ENCODE measurements at regions not wholly inside any gene's neighbourhood (a gene's known extent, or its start where the extent isn't known, plus 50 kb on each side); places are given as distances from the start of the nearest gene placed in this dataset.

DNA sequence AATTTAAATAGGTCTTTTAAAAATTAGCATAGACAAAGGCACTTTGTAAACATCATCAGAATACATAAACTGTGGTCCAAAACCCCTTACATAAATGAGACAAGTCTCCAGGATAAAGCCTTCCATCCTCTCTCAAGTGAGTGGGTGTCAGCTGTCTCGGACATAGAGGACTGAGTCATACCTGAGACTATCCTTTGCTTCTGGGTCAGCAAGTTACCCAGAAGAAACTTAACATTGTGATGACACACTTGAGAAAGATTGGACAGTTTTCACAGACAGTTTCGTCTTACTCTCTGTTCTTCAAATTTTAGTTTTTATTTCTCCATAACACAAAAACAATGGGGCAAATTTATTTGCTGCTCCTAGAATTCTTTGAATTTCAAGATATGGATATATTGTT, 838.0 kb downstream of the DHX35 start:
- H3K23me2 ChIP-seq (ENCODE audit: low read depth, low read length) = no peaks in the 10 kb centered on the region
- no peaks in the 10 kb centered on the region for H3K79me1 ChIP-seq (ENCODE audit: low read depth, low read length)
- no peak overlapping the region for H2BK5ac ChIP-seq (ENCODE audit: low read depth, low read length)
- H2BK20ac ChIP-seq (ENCODE audit: low read length) = no peak overlapping the region
- H3K4ac ChIP-seq (replicated peaks; ENCODE audit: insufficient read length, low read depth, low read length) = no peak overlapping the region
- no peak for FAIRE-seq
- no peak overlapping the region for H3K4me2 ChIP-seq (ENCODE audit: insufficient read depth in 1 of 2, low read depth in 2 of 2, low read length in 2 of 2)
- no peaks in the 10 kb centered on the region for H3K36me3 ChIP-seq (ENCODE audit: control insufficient read depth in 2 of 4, insufficient read depth in 4 of 4, low read length in 3 of 4)
- no peak for DNase-seq (ENCODE audit: low read depth in 1 of 2, low spot score in 2 of 2)
- no peak overlapping the region for H3K9ac ChIP-seq (replicated peaks in 1 of 4; ENCODE audit: extremely low read depth in 1 of 4, low read depth in 3 of 4, low read length in 3 of 4)
- no peaks in the 10 kb centered on the region for H3K27me3 ChIP-seq (replicated peaks in 1 of 4; ENCODE audit: control insufficient read depth in 3 of 4, extremely low read depth in 1 of 4, insufficient read depth in 3 of 4, low read length in 3 of 4)
- ChIA-PET CTCF (ENCODE audit: partially characterized antibody) (no interaction called here), POLR2A (ENCODE audit: partially characterized antibody) (no interaction called here)
- 0 out of 4 replicates have a peak, but pooled peaks cover 0 to 7% of the 10 kb centered on the region in 2 experiments for H3K9me3 ChIP-seq (ENCODE audit: insufficient read depth in 2 of 2, low read depth in 1 of 2, low read length in 1 of 2)
- H4K20me1 ChIP-seq (replicated peaks in 1 of 2; ENCODE audit: control insufficient read depth in 1 of 2, insufficient read depth in 2 of 2, low read length in 2 of 2) = no peaks in the 10 kb centered on the region
- no peaks in the 10 kb centered on the region for H3K4me1 ChIP-seq (replicated peaks in 1 of 4; ENCODE audit: control insufficient read depth in 3 of 4, insufficient read depth in 4 of 4, low read length in 3 of 4)
- no peak overlapping the region for H4K8ac ChIP-seq (ENCODE audit: extremely low read depth, insufficient read depth, low read length)
- no peak overlapping the region for H2AK5ac ChIP-seq (ENCODE audit: low read depth, low read length)
- H4K5ac ChIP-seq (ENCODE audit: insufficient read length, low read depth, low read length) = no peak overlapping the region
- no peak overlapping the region for H2BK120ac ChIP-seq (replicated peaks; ENCODE audit: low read depth, low read length)
- no peak overlapping the region for H3K56ac ChIP-seq (replicated peaks; ENCODE audit: insufficient read length, low read depth, low read length)
- H2BK15ac ChIP-seq (ENCODE audit: low read length) = no peak overlapping the region
- H3K18ac ChIP-seq (ENCODE audit: extremely low read depth, low read length) = no peak overlapping the region
- no peak overlapping the region for H3K14ac ChIP-seq (ENCODE audit: insufficient read length)
- no peaks in the 10 kb centered on the region for H3K79me2 ChIP-seq (ENCODE audit: control insufficient read depth in 1 of 2, insufficient read depth in 2 of 2, low read length in 2 of 2)
- 45% methylated on average over 2 of the region's 2 CpGs; no CpG with 5 or more reads in 1 of the 2 experiments for WGBS, 2 experiments (ENCODE audit: extremely low coverage in 1 of 2, insufficient coverage in 1 of 2, insufficient read length in 1 of 2, insufficient replicate concordance in 2 of 2, low coverage in 1 of 2, low lambda C conversion rate in 2 of 2, missing lambda C conversion rate in 1 of 2)
- H2BK12ac ChIP-seq (ENCODE audit: low read depth, low read length) = no peak overlapping the region
- no peak overlapping the region for H3K4me3 ChIP-seq (ENCODE audit: extremely low read depth in 1 of 4, insufficient read depth in 2 of 4, low read depth in 3 of 4, low read length in 4 of 4)
- no peak overlapping the region for H2AFZ ChIP-seq (ENCODE audit: low read length)
- H4K91ac ChIP-seq (replicated peaks; ENCODE audit: insufficient read length, low read length) = no peak overlapping the region
- no peak overlapping the region for H3K27ac ChIP-seq (ENCODE audit: low read depth, low read length)
- no peak overlapping the region for H3K23ac ChIP-seq (ENCODE audit: insufficient read length)
- TF ChIP-seq, protein P1, sequence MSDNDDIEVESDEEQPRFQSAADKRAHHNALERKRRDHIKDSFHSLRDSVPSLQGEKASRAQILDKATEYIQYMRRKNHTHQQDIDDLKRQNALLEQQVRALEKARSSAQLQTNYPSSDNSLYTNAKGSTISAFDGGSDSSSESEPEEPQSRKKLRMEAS (IDR thresholded peaks at IDR 0.05) = no peak
- TF ChIP-seq CEBPB (IDR thresholded peaks at IDR 0.05; ENCODE audit: low read depth, low read length) = no peak
- no peak for TF ChIP-seq SUZ12 (IDR thresholded peaks at IDR 0.05; ENCODE audit: low read length)
- TF ChIP-seq, protein P2, sequence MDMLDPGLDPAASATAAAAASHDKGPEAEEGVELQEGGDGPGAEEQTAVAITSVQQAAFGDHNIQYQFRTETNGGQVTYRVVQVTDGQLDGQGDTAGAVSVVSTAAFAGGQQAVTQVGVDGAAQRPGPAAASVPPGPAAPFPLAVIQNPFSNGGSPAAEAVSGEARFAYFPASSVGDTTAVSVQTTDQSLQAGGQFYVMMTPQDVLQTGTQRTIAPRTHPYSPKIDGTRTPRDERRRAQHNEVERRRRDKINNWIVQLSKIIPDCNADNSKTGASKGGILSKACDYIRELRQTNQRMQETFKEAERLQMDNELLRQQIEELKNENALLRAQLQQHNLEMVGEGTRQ (IDR thresholded peaks at IDR 0.05; ENCODE audit: low read length) = no peak
